NCI-H1105 treated with DMSO at 0.1 percent for 48 hours (cell line): ENCODE measurements at regions not wholly inside any gene's neighbourhood (a gene's known extent, or its start where the extent isn't known, plus 50 kb on each side); places are given as distances from the start of the nearest gene placed in this dataset.

Source experiments
- DNase-seq: peaks from one replicate; lab custom pipeline; 2025; lab: John Stamatoyannopoulos, UW

- no peak for DNase-seq
Measured at GRCh38 chr12:38556647-38557046, 240.1 kb downstream of the ALG10B start.

GRCh38 chr12:38585086-38585485 is 268.5 kb downstream of the ALG10B start:
- no peak for DNase-seq

GRCh38 chr12:38586789-38587188 is 270.2 kb downstream of the ALG10B start:
- no peak for DNase-seq

- DNase-seq, result no peak
Measured at GRCh38 chr12:38587594-38587993, 271.0 kb downstream of the ALG10B start.

GRCh38 chr12:38588624-38589305 is 272.2 kb downstream of the ALG10B start:
- DNase-seq, result no peak

- DNase-seq, result no peak
Measured at GRCh38 chr12:38589306-38589632, 272.7 kb downstream of the ALG10B start.

GRCh38 chr12:38601949-38602348 is 285.4 kb downstream of the ALG10B start:
- no peak for DNase-seq
